HG02610 (cell line): ENCODE measurements at regions not wholly inside any gene's neighbourhood (a gene's known extent, or its start where the extent isn't known, plus 50 kb on each side); places are given as distances from the start of the nearest gene placed in this dataset.
"Not testable (repeated sequence)": the region's sequence is repeated elsewhere in the genome, so short reads cannot be mapped to it uniquely, and the experiment has no call there.

Experiments used
- ATAC-seq: cut with Tn5 transposase; IDR thresholded peaks from one replicate; pipeline ENCODE4 v1.9.1; 2021; ENCODE audit warnings: mild to moderate bottlenecking, moderate library complexity; ENCODE audit not compliant: unreplicated experiment

- no peak for ATAC-seq
These were observed 231.6 kb upstream of the ETAA1 start for GRCh38 chr2:67165523-67165990.

DNA sequence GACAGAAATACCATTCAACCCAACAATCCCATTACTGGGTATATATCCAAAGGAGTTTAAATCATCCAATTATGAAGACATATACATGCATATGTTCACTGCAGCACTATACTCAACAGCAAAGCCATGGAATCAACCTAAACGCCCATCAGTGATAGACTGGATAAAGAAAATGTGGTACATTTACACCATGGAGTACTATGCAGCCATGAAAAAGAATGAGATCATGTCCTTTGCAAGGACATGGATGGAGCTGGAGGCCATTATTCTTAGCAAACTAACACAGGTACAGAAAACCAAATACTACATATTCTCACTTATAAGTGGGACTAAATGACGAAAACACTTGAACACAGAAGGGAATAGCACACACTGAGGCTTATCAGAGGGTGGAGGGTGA is 230.6 kb upstream of the ETAA1 start:
- not testable (repeated sequence) for ATAC-seq

DNA sequence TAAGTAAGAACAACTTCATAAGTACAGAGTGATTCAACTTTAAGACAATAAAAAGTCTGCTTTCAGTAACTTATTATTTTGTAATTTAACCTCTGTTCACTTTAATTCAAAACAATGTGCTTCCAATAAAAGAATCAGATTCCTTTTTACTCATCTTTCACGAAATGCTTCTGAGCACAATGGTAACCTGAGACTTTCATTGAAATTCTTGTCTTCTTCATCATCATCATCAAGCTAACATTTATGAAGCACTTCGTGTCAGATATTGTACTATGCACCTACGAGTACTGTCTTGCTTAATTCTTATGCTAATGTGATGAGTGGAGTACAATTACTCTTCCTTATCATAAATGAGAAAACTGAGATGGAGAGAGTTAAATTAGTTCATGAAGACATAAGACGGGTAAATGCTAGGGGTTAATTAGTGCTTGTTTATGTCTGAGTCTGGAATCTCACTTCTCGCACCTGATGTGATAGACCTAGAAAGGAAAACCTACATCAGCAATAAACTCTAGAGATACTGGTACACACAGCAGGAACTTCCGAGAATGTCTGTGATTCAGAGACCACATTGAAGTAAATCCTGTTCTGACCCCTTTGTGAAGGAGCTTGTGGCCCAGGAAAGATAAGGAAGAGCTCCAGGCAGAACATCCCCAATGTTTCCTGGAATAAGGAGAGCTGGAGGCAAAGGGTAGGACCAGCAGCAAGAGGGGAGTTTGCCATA is 227.6 kb upstream of the ETAA1 start:
- no peak for ATAC-seq

DNA sequence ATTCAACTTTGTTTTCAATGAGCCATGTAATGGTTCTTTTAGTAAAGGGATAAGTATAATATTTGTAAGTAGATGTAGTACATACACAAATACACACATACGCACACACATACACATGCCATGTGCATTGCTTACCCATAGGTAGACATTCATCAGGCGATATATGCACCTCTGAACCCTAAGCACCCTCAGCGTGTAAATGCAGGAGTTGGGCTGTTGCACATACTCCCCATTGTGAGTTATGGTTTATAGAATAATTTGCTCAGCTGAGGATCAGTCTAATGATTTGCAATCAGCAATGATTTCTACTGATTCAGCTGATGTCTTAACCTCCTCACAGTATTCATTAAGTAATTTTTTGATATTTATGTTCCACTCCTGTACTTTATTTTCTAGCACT is 217.6 kb upstream of the ETAA1 start:
- ATAC-seq: no peak

- ATAC-seq: no peak
These were observed 216.3 kb upstream of the ETAA1 start for GRCh38 chr2:67180841-67181240.

- ATAC-seq: no peak
These were observed 214.2 kb upstream of the ETAA1 start for GRCh38 chr2:67182884-67183283.

DNA sequence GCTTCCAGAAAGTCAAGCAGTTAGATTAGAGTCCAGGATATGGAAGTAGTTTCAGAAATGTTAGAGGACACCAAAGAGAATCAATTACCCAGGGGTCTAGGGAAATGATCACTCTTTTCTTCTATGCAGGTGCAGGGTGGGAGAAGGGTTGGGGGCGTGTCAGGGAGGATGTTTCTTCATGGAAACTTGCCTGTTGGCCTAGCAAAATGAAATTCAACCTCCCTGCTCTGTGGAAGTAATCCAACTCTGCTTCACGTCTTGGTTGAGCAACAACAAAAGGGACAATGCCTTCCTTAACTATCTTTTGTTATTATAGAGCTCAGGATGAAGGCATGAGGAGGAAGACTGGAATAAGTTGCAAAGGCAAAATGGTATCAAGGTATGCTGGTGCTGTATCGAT is 210.8 kb upstream of the ETAA1 start:
- ATAC-seq: no peak

DNA sequence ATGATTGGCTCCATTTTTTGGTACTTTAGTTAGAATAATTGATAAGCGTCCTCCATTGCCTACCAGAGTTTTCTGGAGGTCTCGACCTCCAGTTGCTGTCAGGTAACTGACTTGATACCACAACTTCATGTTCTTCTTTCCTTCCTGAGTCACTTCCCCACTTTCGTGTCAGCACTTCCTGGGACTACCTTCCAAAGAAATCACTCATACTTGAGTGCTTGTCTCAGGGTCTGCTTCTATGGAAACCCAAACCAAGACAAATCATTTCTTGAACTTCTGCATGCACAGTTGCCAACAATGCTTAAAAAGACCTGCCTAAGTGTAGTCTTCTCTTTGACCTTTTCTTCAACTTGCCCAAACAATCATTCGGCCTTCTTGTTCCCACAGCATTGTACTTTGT is 210.3 kb upstream of the ETAA1 start:
- ATAC-seq: no peak

- ATAC-seq: not testable (repeated sequence)
These were observed 201.8 kb upstream of the ETAA1 start for GRCh38 chr2:67195327-67195726.

DNA sequence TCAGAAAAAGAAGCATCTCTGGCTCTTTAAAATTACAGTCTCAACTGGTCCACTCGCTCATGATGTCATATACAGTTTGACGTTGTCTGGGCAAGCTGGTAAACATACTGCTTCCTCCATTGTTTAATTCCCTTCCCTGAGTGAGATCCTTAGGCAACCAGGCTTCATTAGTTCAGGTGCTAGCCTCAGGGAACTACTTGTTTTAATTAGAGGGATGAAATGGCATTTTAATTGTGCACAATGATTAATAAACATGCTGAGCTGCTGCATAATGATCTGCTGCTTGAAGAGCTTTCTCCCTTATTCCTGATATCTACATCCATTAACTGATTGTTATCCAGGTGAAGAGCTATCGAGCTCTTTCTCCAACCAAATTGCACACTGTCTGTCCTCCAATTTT is 195.6 kb upstream of the ETAA1 start:
- no peak for ATAC-seq

DNA sequence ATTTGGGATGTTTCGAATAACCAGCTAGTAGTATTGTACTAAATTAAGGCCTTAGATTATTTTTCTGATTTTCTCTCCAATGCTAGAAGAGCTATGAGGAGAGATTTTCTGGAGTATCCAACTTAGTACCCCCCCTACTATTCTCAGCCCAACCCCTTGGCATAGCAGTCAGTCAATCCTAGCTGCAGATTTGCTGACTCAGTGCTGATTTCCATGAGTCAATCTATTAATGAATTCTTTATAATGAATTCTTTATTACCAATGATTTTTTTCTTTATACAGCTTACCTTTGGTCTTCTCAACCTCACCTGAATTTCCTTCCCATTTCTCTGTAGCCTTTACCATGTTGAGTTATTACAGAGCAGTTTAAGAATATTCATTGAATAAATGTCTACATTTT is 192.8 kb upstream of the ETAA1 start:
- ATAC-seq: no peak

DNA sequence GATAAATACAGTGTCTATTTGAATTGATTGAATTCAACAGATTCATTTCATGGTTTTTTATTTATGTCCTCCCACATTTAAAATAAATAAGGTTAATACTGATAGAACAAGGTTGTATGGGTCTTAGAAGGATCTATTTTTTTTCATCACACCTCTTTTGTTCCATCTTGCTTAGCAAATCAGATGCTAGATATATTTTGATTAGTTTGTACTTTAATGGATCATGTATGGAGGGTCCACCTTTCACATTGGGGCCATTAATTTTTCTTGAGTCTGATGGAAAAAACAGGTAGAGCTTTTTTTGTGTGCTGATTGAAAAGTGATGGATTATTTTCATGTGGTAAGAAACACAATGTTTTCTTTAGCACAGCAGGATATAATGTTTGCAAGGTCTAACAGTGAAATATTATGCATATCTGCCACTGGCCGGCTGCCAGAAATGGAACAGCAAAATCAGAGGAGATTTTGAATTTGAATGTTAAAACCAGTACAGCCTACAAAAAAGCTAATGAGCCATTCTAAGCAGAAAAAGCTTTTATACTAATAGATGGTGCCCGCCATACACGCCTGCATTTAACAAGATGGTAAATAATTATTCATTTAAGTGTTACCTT is 188.1 kb upstream of the ETAA1 start:
- ATAC-seq: no peak

- no peak for ATAC-seq
These were observed 186.7 kb upstream of the ETAA1 start for GRCh38 chr2:67210430-67210829.

DNA sequence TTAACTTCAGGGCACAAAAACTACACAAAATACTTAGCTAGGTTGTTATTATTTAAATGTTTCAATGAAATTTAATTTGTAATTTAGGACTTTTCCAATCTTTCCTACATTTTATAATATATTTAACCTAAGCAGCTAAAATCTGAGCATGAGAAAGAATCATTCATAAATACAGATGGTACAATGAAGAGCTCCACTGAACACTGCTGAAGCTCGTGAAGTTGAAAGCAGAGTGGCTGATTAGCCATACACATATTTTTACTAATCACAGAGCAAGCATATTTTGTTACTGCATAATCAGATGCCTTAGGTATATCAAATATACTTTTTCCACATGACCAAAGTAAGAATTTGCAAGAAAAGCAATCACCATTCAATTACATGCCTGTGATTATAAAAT is 184.9 kb upstream of the ETAA1 start:
- no peak for ATAC-seq

DNA sequence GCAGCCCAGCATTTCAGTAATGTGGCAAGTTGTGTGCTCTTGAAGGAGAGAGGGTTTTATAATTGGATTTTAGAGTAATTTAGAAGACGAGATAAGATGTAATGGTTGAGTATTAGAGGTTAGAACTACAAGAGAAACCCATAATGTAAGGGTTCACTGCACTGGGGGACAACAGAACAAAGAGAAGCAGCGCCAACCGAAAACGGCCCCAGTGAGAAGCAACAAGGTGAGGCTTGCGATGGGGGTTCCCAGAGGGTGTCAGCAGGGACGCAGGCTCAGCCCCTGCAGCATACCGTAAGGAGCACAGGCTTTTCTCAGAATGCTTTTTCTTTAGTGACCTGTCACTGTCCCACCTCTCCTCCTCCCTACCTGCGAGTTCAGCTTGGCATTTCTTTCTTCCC is 183.9 kb upstream of the ETAA1 start:
- ATAC-seq: no peak

GRCh38 chr2:67213677-67214402 is 183.3 kb upstream of the ETAA1 start:
- ATAC-seq: no peak

GRCh38 chr2:67214585-67215185 is 182.4 kb upstream of the ETAA1 start:
- ATAC-seq: no peak

- ATAC-seq: no peak
These were observed 181.7 kb upstream of the ETAA1 start for GRCh38 chr2:67215214-67216055.

DNA sequence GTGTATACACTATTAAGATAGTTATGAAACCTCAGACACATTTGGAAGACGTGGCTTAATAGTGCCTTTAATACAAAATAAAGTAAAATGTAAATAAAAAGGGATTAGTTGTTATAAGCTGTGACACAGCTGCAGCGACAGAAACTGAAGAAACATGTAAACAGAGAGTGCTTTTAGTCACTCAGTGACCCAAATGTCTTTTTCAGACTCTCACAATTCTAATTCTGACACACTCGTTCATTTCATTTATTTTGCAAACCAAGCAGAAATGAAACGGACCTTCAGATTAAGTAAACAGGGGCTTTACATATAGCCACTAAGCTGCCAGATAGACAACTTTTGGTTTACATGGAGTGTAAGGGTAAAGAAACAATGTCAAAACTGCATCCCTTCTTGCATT is 181.0 kb upstream of the ETAA1 start:
- ATAC-seq: no peak

DNA sequence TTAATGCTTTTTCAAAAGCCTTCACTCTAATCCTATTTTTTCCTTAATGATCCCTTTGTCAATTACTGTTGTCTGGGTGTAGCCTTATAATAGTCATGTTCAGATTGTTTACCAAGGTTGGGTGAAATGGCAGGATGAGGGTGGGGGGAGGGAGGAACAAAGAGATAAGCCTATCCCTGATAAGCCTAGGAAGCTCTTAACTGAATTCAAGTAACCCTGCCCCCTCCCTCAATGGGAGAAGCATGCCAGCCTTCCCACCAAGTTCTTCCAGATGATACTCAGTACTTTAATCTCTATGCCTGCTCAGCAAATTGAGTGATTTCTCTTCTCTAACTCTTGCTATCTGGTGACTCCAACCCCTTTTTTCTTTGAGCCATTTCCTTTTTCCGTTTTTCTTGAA is 180.3 kb upstream of the ETAA1 start:
- no peak for ATAC-seq

GRCh38 chr2:67217398-67217797 is 179.7 kb upstream of the ETAA1 start:
- ATAC-seq: no peak
